Mesendoderm (in vitro differentiated cells): ENCODE measurements at regions not wholly inside any gene's neighbourhood (a gene's known extent, or its start where the extent isn't known, plus 50 kb on each side); places are given as distances from the start of the nearest gene placed in this dataset.

Experiments
- DNase-seq: peaks from one replicate; pipeline ENCODE4 v3.0.0; 2013
- H2AK5ac ChIP-seq: 2 replicates; pipeline ENCODE4 v1.6.1; 2013; ENCODE audit warnings: low read length, inconsistent platforms
- H2BK120ac ChIP-seq: 2 replicates; pipeline ENCODE4 v1.6.1; 2013; ENCODE audit warnings: low read depth, mild to moderate bottlenecking, low read length, moderate library complexity, mixed read lengths
- H2BK15ac ChIP-seq: replicated peaks from 2 replicates; pipeline ENCODE4 v1.6.1; 2013; ENCODE audit warnings: low read depth, mild to moderate bottlenecking, moderate library complexity
- H2BK5ac ChIP-seq: 2 replicates; pipeline ENCODE4 v1.6.1; 2013; ENCODE audit warnings: low read length, inconsistent platforms
- H3K18ac ChIP-seq: 2 replicates; pipeline ENCODE4 v1.6.1; 2013; ENCODE audit warnings: mild to moderate bottlenecking, low read length, mixed read lengths
- H3K23ac ChIP-seq: one replicate; pipeline ENCODE4 v1.6.1; 2013; ENCODE audit warnings: low read length
- H3K27ac ChIP-seq: 2 replicates; pipeline ENCODE4 v1.5.1; 2013; ENCODE audit warnings: low read depth, mild to moderate bottlenecking, inconsistent platforms, low read length, moderate library complexity
- H3K27me3 ChIP-seq: 2 replicates; pipeline ENCODE4 v1.6.1; 2013; ENCODE audit warnings: low read length, control low read depth, mild to moderate bottlenecking, inconsistent platforms; ENCODE audit not compliant: insufficient read depth, poor library complexity
- H3K36me3 ChIP-seq: 2 replicates; pipeline ENCODE4 v1.6.1; 2013; ENCODE audit warnings: low read length, inconsistent platforms; ENCODE audit not compliant: control insufficient read depth, insufficient read depth
- H3K4ac ChIP-seq: one replicate; pipeline ENCODE4 v1.6.1; 2013; ENCODE audit warnings: low read depth, mild to moderate bottlenecking, low read length, moderate library complexity
- H3K4me1 ChIP-seq: 2 replicates; pipeline ENCODE4 v1.6.1; 2013; ENCODE audit warnings: low read depth, low read length, inconsistent platforms; ENCODE audit not compliant: control insufficient read depth
- H3K4me2 ChIP-seq: 2 replicates; pipeline ENCODE4 v1.6.1; 2013; ENCODE audit warnings: low read length
- H3K4me3 ChIP-seq: 2 replicates; pipeline ENCODE4 v1.5.1; 2013; ENCODE audit warnings: mild to moderate bottlenecking, low read length
- H3K56ac ChIP-seq: one replicate; pipeline ENCODE4 v1.6.1; 2013; ENCODE audit warnings: low read length
- H3K79me1 ChIP-seq: 2 replicates; pipeline ENCODE4 v1.6.1; 2013; ENCODE audit warnings: low read length, inconsistent platforms
- H3K79me2 ChIP-seq: 2 replicates; pipeline ENCODE4 v1.6.1; 2013; ENCODE audit warnings: mild to moderate bottlenecking, low read length; ENCODE audit not compliant: control insufficient read depth, insufficient read depth
- H3K9ac ChIP-seq: 2 replicates; pipeline ENCODE4 v1.6.1; 2013; ENCODE audit warnings: low read length, inconsistent platforms
- H4K5ac ChIP-seq: one replicate; pipeline ENCODE4 v1.6.1; 2013; ENCODE audit warnings: low read length
- H4K8ac ChIP-seq: one replicate; pipeline ENCODE4 v1.6.1; 2013; ENCODE audit warnings: low read depth, mild to moderate bottlenecking, control low read depth, low read length, moderate library complexity
- WGBS: extraction: QIAGEN DNeasy Blood & Tissue Kit; methylation state at CpG from one replicate; pipeline ENCODE4 v1.1.7; 2013; ENCODE audit warnings: low lambda C conversion rate, missing lambda C conversion rate; ENCODE audit not compliant: insufficient coverage; ENCODE audit errors: extremely low coverage; 5-methylcytosine and 5-hydroxymethylcytosine counted together

DNA sequence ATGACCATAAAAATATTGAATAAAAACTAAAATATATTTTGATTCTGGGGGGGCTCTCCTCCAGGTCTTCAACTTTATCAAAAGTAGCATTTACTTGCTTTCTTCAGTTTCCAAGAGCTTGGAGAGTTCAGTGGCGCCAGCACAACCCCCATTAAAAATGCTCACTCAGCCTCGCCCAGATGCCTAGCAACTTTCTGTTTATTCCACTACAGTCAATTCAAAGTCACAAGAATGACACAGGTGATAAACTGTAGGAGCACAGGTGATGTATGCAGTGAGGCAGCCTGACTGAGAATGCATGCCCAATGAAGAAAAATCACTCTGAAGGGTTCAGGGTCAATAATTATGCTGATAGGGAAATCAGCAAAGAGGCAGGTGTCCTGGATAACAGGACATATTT lies 159.4 kb upstream of the ATP1B1 start:
- Histone ChIP-seq H3K4me3 (no peak overlapping the region), H3K9ac (no peak overlapping the region), H4K8ac (no peak overlapping the region), H3K79me2 (no peaks in the 10 kb centered on the region), H3K36me3 (no peaks in the 10 kb centered on the region), H3K4ac (no peak overlapping the region), H3K4me1 (no peaks in the 10 kb centered on the region), H3K27ac (no peak overlapping the region), H4K5ac (no peak overlapping the region), H3K79me1 (no peaks in the 10 kb centered on the region), H3K23ac (no peak overlapping the region), H3K4me2 (no peak overlapping the region), H2BK5ac (no peak overlapping the region), H2BK15ac (no peak overlapping the region), H2BK120ac (no peak overlapping the region), H2AK5ac (no peak overlapping the region), H3K27me3 (no peaks in the 10 kb centered on the region), H3K18ac (no peak overlapping the region), H3K56ac (no peak overlapping the region)
- no CpG with 5 or more reads among the region's 2 CpGs for WGBS
- no peak for DNase-seq

- no peak overlapping the region for H3K9ac ChIP-seq
- no peak overlapping the region for H3K27ac ChIP-seq
- H3K23ac ChIP-seq = no peak overlapping the region
- H2BK5ac ChIP-seq = no peak overlapping the region
- H3K4me2 ChIP-seq = no peak overlapping the region
- H3K56ac ChIP-seq = no peak overlapping the region
- H3K27me3 ChIP-seq = no peaks in the 10 kb centered on the region
- no peaks in the 10 kb centered on the region for H3K4me1 ChIP-seq
- no peak overlapping the region for H4K8ac ChIP-seq
- no peak overlapping the region for H3K18ac ChIP-seq
- no peak overlapping the region for H3K4ac ChIP-seq
- DNase-seq = no peak
- no peak overlapping the region for H4K5ac ChIP-seq
- no peak overlapping the region for H2BK120ac ChIP-seq
- no peak overlapping the region for H2BK15ac ChIP-seq
- H3K4me3 ChIP-seq = no peak overlapping the region
- no peaks in the 10 kb centered on the region for H3K79me2 ChIP-seq
- H3K79me1 ChIP-seq = no peaks in the 10 kb centered on the region
- no peak overlapping the region for H2AK5ac ChIP-seq
- H3K36me3 ChIP-seq = no peaks in the 10 kb centered on the region
Measured at GRCh38 chr1:168949672-168950071, 156.8 kb upstream of the ATP1B1 start.

GRCh38 chr1:168957818-168958217 lies 148.7 kb upstream of the ATP1B1 start:
- Histone ChIP-seq H3K23ac (no peak overlapping the region), H3K56ac (no peak overlapping the region), H2BK15ac (no peak overlapping the region), H2BK5ac (no peak overlapping the region), H3K79me1 (no peaks in the 10 kb centered on the region), H4K8ac (no peak overlapping the region), H3K36me3 (no peaks in the 10 kb centered on the region), H2AK5ac (no peak overlapping the region), H3K4me3 (no peak overlapping the region), H3K27ac (no peak overlapping the region), H2BK120ac (no peak overlapping the region), H3K4me2 (no peak overlapping the region), H3K18ac (no peak overlapping the region), H3K9ac (no peak overlapping the region), H4K5ac (no peak overlapping the region), H3K4me1 (no peaks in the 10 kb centered on the region), H3K27me3 (no peaks in the 10 kb centered on the region), H3K4ac (no peak overlapping the region), H3K79me2 (no peaks in the 10 kb centered on the region)
- no CpG with 5 or more reads among the region's 2 CpGs for WGBS
- no peak for DNase-seq

GRCh38 chr1:168958562-168959289 lies 147.8 kb upstream of the ATP1B1 start:
- Histone ChIP-seq H3K4me1 (no peaks in the 10 kb centered on the region), H2BK5ac (no peak overlapping the region), H4K8ac (no peak overlapping the region), H3K79me2 (no peaks in the 10 kb centered on the region), H3K27me3 (no peaks in the 10 kb centered on the region), H3K9ac (no peak overlapping the region), H3K56ac (no peak overlapping the region), H2AK5ac (no peak overlapping the region), H2BK120ac (no peak overlapping the region), H3K4ac (no peak overlapping the region), H3K23ac (no peak overlapping the region), H3K79me1 (no peaks in the 10 kb centered on the region), H2BK15ac (no peak overlapping the region), H3K18ac (no peak overlapping the region), H3K4me2 (no peak overlapping the region), H3K4me3 (no peak overlapping the region), H3K36me3 (no peaks in the 10 kb centered on the region), H3K27ac (no peak overlapping the region), H4K5ac (no peak overlapping the region)
- no CpG with 5 or more reads among the region's 5 CpGs for WGBS
- no peak for DNase-seq

DNA sequence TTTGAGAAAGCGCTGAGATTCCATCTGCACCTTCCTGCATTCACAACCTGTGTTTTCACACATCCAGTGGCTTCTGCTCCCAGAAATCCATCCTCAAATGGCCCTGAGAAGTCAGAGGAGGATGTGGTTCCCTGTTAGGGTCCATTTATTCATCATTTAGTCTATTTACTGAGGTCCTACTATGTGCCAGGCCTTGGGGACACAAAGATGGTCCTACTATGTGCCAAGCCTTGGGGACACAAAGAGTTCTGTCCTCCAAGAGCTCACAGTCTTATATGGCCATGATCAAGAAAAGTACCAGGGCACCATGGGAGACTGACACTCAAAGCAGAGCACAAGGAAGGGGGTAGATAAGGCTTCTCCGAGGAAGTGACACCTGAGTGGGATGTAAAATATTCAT lies 147.1 kb upstream of the ATP1B1 start:
- Histone ChIP-seq H2BK120ac (no peak overlapping the region), H3K9ac (no peak overlapping the region), H2AK5ac (no peak overlapping the region), H3K18ac (no peak overlapping the region), H3K27ac (no peak overlapping the region), H3K79me1 (no peaks in the 10 kb centered on the region), H4K5ac (no peak overlapping the region), H3K56ac (no peak overlapping the region), H3K27me3 (no peaks in the 10 kb centered on the region), H3K4me2 (no peak overlapping the region), H3K23ac (no peak overlapping the region), H3K4me1 (no peaks in the 10 kb centered on the region), H3K36me3 (no peaks in the 10 kb centered on the region), H4K8ac (no peak overlapping the region), H3K4ac (no peak overlapping the region), H3K79me2 (no peaks in the 10 kb centered on the region), H2BK5ac (no peak overlapping the region), H3K4me3 (no peak overlapping the region), H2BK15ac (no peak overlapping the region)
- WGBS = no CpG with 5 or more reads among the region's 2 CpGs
- DNase-seq = no peak

DNA sequence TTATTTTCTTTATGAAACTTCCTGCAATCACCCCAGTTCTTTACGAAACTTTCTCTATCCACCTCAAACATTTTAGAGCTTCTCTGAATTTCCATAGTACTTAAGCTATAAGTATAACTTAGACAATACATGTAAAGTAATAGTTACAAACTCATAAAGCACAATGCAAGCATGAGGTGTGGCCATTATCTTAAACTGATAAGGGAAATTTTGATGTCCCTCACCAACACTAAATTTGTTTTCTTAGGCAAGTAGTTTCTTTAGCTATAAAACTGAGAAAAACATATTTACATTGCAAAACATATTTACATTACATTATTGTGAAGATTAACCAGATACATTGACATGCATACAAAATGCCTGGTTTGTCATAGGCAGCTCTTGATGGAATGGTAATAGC lies 146.4 kb upstream of the ATP1B1 start:
- H3K36me3 ChIP-seq = no peaks in the 10 kb centered on the region
- H3K4ac ChIP-seq = no peak overlapping the region
- H4K8ac ChIP-seq = no peak overlapping the region
- H2BK15ac ChIP-seq = no peak overlapping the region
- H3K4me1 ChIP-seq = no peaks in the 10 kb centered on the region
- no peak overlapping the region for H3K18ac ChIP-seq
- no peak overlapping the region for H2BK120ac ChIP-seq
- DNase-seq = no peak
- H2AK5ac ChIP-seq = no peak overlapping the region
- no peak overlapping the region for H3K23ac ChIP-seq
- H3K4me3 ChIP-seq = no peak overlapping the region
- H3K27ac ChIP-seq = no peak overlapping the region
- H4K5ac ChIP-seq = no peak overlapping the region
- no peaks in the 10 kb centered on the region for H3K79me1 ChIP-seq
- H3K27me3 ChIP-seq = no peaks in the 10 kb centered on the region
- no CpG with 5 or more reads among the region's 1 CpG for WGBS
- H2BK5ac ChIP-seq = no peak overlapping the region
- H3K9ac ChIP-seq = no peak overlapping the region
- H3K56ac ChIP-seq = no peak overlapping the region
- no peaks in the 10 kb centered on the region for H3K79me2 ChIP-seq
- no peak overlapping the region for H3K4me2 ChIP-seq
